HepG2 (cell line): ENCODE measurements at regions not wholly inside any gene's neighbourhood (a gene's known extent, or its start where the extent isn't known, plus 50 kb on each side); places are given as distances from the start of the nearest gene placed in this dataset.

Experiments
- FOXK2 ChIP-seq: fragments of 450-650 bp; IDR thresholded peaks from 2 replicates; pipeline ENCODE4 v1.6.1; 2016
- KLF6 ChIP-seq: IDR thresholded peaks from 2 replicates; pipeline ENCODE4 v1.8.0; 2016; ENCODE audit warnings: missing biosample characterization, missing genetic modification reagents
- LBX2 ChIP-seq: sonication (generic); formaldehyde crosslinking; IDR thresholded peaks from 2 replicates; pipeline ENCODE4 v1.5.0; 2020; ENCODE audit warnings: missing genetic modification reagents, mild to moderate bottlenecking, borderline replicate concordance
- MZF1 ChIP-seq: sonication (generic); formaldehyde crosslinking; IDR thresholded peaks from 2 replicates; pipeline ENCODE4 v1.8.1; 2023; ENCODE audit warnings: mild to moderate bottlenecking, missing genetic modification reagents, borderline replicate concordance
- POLR2A ChIP-seq, 2 experiments: IDR thresholded peaks; 2 replicates each; pipeline ENCODE4 v1.6.1; 2011; ENCODE audit warnings: low read depth in 2 of 2, low read length in 2 of 2, mild to moderate bottlenecking in 1 of 2, moderate library complexity in 1 of 2; ENCODE audit not compliant: insufficient read depth in 1 of 2
- ZNF232 ChIP-seq: sonication (generic); formaldehyde crosslinking; IDR thresholded peaks from 2 replicates; pipeline ENCODE4 v1.4.0; 2020; ENCODE audit warnings: missing genetic modification reagents, borderline replicate concordance
- ZNF331 ChIP-seq: sonication (generic); formaldehyde crosslinking; IDR thresholded peaks from 2 replicates; pipeline ENCODE4 v1.4.0; 2020; ENCODE audit warnings: missing genetic modification reagents
- TF ChIP-seq, protein P1 (sequence below): sonication (generic); formaldehyde crosslinking; IDR thresholded peaks from 2 replicates; pipeline ENCODE4 v1.5.0; 2020; ENCODE audit warnings: mild to moderate bottlenecking, missing genetic modification reagents, moderate library complexity

GRCh38 chr9:83177747-83178146 lies 114.8 kb upstream of the RASEF start:
- TF ChIP-seq, protein P1, sequence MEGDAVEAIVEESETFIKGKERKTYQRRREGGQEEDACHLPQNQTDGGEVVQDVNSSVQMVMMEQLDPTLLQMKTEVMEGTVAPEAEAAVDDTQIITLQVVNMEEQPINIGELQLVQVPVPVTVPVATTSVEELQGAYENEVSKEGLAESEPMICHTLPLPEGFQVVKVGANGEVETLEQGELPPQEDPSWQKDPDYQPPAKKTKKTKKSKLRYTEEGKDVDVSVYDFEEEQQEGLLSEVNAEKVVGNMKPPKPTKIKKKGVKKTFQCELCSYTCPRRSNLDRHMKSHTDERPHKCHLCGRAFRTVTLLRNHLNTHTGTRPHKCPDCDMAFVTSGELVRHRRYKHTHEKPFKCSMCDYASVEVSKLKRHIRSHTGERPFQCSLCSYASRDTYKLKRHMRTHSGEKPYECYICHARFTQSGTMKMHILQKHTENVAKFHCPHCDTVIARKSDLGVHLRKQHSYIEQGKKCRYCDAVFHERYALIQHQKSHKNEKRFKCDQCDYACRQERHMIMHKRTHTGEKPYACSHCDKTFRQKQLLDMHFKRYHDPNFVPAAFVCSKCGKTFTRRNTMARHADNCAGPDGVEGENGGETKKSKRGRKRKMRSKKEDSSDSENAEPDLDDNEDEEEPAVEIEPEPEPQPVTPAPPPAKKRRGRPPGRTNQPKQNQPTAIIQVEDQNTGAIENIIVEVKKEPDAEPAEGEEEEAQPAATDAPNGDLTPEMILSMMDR, result no peak
- TF ChIP-seq KLF6 (CRISPR knock-in tag), result no peak
- no peak for TF ChIP-seq LBX2 (CRISPR knock-in tag)
- no peak for TF ChIP-seq ZNF331 (CRISPR knock-in tag)
- TF ChIP-seq POLR2A (IDR thresholded peaks at IDR 0.05; ENCODE audit: insufficient read depth in 1 of 2, low read depth in 2 of 2, low read length in 2 of 2), result no peak
- no peak for TF ChIP-seq ZNF232 (CRISPR knock-in tag)
- TF ChIP-seq MZF1 (CRISPR knock-in tag), result no peak
- no peak for TF ChIP-seq FOXK2
